ENCODE measurements at regions not wholly inside any gene's neighbourhood (a gene's known extent, or its start where the extent isn't known, plus 50 kb on each side); places are given as distances from the start of the nearest gene placed in this dataset.

- TF ChIP-seq CTCF (optimal IDR thresholded peaks at IDR 0.05 in 1 of 3, IDR thresholded peaks at IDR 0.05 in 1 of 3, conservative IDR thresholded peaks at IDR 0.05 in 1 of 3; ENCODE audit: extremely low read depth in 1 of 3, insufficient read depth in 2 of 3, low read length in 3 of 3) (no peak), EZH2 (IDR thresholded peaks at IDR 0.05; ENCODE audit: low read length) (no peak)
These were observed 236.9 kb downstream of the AR start for GRCh38 chrX:67780694-67781109.
